ENCODE measurements at regions not wholly inside any gene's neighbourhood (a gene's known extent, or its start where the extent isn't known, plus 50 kb on each side); places are given as distances from the start of the nearest gene placed in this dataset.

DNA sequence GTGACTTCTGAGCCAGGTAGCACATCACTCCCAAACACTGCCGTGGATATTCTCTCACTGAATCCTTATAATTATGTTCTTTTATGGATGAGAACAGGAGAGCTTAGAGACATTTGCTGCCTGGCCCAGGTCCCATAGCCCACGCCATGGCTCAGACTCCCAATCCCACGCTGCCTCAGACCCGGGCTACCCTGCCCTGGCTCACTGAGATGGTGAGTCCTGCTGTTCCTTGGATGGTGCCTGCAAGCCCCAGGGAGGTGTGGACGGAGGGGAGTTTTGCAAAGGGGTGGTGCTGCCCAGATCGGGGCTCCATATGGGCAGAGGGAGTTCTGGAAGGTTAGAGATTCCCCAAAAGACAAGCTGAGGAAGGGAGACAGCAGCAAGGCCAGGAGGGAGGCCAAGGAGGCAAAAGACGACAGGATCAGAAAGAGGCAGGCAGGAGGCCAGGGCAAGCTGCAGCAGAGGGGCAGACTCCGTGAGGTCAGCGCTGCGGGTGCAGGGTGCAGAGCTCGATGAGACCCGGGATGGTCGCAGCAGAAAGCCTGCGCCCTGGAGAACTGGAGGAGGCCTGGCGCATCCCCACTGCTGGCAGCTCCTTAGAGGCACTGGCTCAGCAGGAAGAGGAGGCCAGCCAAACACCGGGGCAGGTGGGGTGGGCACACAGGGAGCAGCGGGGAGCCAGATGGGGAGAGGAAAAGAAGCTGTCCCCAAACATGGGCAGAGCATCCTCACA is 95.7 kb upstream of the ALDH1A3 start:
- TF ChIP-seq, protein P1, sequence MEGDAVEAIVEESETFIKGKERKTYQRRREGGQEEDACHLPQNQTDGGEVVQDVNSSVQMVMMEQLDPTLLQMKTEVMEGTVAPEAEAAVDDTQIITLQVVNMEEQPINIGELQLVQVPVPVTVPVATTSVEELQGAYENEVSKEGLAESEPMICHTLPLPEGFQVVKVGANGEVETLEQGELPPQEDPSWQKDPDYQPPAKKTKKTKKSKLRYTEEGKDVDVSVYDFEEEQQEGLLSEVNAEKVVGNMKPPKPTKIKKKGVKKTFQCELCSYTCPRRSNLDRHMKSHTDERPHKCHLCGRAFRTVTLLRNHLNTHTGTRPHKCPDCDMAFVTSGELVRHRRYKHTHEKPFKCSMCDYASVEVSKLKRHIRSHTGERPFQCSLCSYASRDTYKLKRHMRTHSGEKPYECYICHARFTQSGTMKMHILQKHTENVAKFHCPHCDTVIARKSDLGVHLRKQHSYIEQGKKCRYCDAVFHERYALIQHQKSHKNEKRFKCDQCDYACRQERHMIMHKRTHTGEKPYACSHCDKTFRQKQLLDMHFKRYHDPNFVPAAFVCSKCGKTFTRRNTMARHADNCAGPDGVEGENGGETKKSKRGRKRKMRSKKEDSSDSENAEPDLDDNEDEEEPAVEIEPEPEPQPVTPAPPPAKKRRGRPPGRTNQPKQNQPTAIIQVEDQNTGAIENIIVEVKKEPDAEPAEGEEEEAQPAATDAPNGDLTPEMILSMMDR (IDR thresholded peaks at IDR 0.05; ENCODE audit: borderline replicate concordance, extremely low read depth, low read length, poor library complexity, severe bottlenecking): no peak
- TF ChIP-seq EZH2 (IDR thresholded peaks at IDR 0.05; ENCODE audit: borderline replicate concordance, low read depth, low read length, severe bottlenecking): no peak
